ENCODE measurements at regions not wholly inside any gene's neighbourhood (a gene's known extent, or its start where the extent isn't known, plus 50 kb on each side); places are given as distances from the start of the nearest gene placed in this dataset.

GRCh38 chr10:21257919-21258318 is 267.6 kb downstream of the SKIDA1 start:
- no peak for DNase-seq

- DNase-seq: no peak
These were observed 268.3 kb downstream of the SKIDA1 start for GRCh38 chr10:21257191-21257590.

GRCh38 chr10:21249435-21249834 is 276.0 kb downstream of the SKIDA1 start:
- DNase-seq: no peak

DNA sequence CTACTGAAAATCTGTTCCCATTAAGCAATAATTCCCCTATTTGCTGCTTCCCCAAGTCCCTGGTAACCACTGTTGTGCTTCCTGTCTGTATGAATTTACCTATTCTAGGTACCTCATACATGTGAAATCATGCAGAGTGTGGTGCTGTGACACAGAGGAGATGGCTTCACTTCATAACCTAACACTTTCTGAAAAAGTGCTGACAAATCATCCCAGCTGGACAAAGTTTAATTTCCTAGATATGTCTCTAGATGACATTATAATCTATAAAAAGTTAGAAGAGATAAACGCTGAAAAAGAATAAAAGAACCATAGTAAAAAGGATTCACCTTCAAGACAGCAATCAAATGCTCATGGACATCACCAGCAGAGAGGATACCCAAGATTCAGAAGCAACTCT is 277.9 kb downstream of the SKIDA1 start:
- DNase-seq: no peak

- DNase-seq: no peak
These were observed 279.3 kb downstream of the SKIDA1 start for GRCh38 chr10:21246178-21246577.

DNA sequence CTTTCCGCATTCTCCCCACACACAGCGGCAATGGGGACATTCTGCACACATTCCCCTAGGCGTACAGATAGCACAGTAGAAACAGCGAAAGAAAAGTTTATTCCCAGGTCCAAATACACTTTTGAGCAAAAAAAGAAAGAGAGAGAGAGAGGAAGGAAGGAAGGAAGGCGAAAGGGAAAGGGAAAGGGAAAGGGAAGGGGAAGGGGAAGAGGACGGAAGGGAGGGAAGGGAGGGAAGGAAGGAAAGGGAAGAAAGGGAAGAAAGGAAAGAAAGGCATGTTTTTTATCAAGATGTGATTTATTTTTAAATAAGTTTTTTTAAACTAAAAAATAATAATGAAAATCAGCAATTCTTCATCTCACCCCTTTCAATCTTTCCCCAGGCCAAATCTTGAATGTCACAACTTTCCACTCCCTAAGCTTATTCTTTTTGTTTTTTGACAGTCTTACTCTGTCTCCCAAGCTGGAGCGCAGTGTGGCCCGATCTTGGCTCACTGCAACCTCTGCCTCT is 281.7 kb downstream of the SKIDA1 start:
- no peak for DNase-seq

DNA sequence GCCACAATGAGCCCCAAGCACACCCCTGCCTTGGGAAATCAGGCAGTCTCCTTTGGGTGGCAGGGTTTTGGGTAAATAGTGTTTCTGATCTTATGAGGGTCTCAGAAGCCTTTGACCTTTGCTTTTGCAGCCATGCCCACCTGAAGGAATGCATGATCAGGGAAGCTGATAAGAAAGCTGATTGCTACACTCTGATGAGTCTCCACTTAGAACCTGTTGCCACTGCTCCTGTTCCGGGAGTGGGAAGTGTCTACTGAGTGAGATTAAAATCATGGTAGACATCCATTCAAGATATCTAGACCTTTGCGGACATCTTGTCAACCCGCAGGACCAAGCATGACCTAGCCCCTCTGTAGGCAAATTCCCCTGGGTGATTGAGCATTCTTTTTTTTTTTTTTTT is 282.6 kb downstream of the SKIDA1 start:
- no peak for DNase-seq

DNA sequence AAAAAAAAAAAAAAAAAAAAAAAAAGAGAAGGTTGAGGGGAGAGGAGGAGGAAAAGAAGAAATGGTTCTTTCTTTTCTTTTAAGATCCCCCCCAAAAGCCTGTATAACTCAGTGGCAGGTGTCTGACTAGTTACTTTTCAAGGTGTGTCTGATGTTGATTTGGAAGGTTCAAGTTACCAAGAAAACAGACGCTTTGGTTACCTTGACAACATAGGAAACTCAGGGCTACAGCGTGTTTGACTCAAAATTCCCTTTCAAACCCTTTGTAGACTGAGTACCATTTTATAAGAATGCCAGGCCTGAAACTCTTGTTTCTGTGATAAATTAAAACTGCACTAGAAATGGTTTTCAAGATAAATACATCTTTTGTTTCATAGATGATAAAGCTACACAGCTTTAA is 286.8 kb downstream of the SKIDA1 start:
- DNase-seq: no peak

GRCh38 chr10:21238044-21238443 is 287.4 kb downstream of the SKIDA1 start:
- DNase-seq: no peak

DNA sequence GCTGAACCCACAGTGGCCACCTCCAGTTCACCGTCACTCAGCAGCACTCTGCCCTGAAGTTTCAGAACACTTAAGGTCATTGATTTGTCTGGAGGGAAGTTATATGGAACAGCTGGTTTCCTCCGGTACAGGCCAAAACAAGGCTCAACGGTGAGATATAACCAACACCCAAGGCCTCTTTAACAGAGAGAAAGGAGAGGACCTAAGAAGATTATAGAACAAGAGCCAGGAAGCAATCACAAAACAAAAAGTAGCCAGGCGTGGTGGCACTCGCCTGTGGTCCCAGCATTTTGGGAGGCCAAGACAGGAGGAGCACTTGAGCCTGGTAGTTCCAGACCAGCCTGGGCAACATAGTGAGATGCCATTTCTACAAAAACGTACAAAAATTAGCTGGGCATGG is 290.7 kb downstream of the SKIDA1 start:
- DNase-seq: no peak

GRCh38 chr10:21230219-21230618 is 295.3 kb downstream of the SKIDA1 start:
- DNase-seq: no peak

GRCh38 chr10:21217748-21218367 is 307.6 kb downstream of the SKIDA1 start:
- no peak for DNase-seq

DNA sequence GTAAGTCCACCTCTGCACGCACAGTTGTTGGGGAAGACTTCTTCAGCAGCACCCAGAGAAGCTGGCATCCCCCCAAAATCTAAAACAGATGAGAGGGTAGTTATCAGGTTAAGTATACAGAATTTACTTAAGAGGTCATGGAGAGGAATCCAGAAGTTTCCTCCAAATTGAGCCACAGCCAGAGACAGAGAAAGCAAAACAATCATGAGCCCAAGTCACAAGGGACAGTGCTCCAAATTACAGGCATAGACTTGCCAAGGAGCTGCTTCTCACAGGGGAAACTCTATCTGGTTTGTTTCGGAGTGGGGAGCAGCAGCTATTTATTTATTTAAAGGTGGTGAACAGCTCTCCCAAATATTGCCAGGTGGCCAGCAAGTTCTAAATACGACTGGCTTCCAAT is 308.4 kb downstream of the SKIDA1 start:
- DNase-seq: no peak

DNA sequence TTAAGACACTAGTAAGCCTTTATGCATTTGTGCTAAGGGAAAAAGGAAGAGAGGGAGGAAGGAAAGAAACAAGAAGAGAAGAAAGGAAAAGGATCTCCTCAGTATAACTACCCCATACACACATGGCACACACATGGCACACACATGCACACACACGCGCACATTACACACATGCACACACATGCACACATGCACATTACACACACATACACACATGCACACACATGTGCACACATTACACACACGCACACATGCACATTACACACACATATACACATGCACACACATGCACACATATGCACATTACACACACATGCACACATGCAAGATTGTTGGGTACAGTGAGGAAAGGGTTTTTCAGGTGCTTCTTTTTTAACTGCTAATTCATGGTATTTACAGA is 311.2 kb downstream of the SKIDA1 start:
- no peak for DNase-seq

- DNase-seq: no peak
These were observed 312.1 kb downstream of the SKIDA1 start for GRCh38 chr10:21213381-21213780.

- DNase-seq: no peak
These were observed 312.6 kb downstream of the SKIDA1 start for GRCh38 chr10:21212912-21213311.

DNA sequence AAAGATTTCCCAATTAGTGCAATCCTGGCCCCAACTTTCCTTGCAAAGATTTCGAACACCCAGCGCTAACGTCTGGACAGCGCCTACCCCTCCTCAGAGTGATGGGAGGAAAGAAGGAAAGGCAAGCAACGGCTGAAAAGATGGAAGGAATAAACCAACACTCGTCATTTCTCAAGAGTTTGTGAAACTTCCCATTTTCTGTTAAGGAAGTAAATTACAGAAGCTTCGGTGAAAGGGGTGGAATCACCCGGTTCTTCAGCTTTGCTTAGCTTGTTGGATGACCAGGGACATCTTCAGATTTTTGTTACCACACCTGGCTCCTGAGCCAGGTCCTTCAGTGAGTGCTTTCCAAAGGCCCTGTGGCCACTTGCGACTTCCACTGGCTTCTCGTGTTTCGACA is 313.1 kb downstream of the SKIDA1 start:
- no peak for DNase-seq

DNA sequence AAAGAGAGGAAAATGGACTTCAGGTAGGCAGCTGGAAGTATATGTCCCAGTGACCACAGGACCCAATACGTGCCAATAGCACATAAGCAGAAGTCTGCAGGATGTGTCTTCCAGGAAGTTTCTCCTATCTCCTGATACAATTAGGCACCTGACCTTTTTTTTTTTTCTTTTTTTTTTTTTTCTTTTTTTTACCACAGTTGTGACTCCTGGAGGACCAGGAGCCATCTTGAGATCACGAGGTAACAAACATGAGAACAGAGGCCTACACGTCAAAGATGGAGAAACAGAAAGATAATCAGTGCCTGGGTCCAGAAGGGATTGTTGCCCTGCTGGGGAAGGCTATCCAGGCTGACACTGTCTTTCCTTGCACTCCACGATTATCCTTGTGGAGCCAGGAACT is 312.4 kb upstream of the NEBL start:
- DNase-seq: no peak

GRCh38 chr10:21208666-21209316 is 311.7 kb upstream of the NEBL start:
- DNase-seq: no peak

GRCh38 chr10:21207852-21208646 is 310.9 kb upstream of the NEBL start:
- DNase-seq: no peak

GRCh38 chr10:21205328-21205727 is 308.2 kb upstream of the NEBL start:
- DNase-seq: no peak

DNA sequence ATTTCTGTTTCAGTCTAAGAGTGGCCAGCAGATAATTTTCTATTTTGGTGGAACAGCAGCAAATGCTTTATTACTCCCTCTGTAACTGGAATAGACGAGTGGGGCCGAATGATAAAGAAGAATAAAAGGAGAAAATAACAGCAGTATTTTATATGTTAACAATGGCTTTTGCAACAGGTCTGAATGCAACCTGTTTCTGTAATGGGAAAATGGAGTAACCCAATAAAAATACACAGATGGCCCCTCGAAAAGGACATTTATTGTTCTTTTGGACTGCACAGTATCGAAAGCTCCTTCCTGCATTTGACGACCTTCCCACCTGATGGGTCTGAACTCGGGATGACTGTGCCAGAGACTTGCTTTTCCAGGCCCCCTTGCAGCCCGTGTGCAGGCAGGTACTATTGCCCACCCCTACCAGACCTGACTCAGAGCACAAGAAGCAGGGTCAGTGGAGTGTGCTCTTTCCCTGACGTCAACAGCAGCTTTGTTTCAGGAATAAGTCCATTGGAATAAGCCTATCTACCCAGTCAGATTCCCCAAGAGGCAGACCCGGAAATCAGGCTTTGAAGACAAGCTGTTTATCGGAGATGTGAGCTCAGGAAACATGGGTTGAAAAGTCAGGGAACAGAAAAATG is 306.5 kb upstream of the NEBL start:
- no peak for DNase-seq

- DNase-seq: no peak
These were observed 305.8 kb upstream of the NEBL start for GRCh38 chr10:21202776-21203462.

Data from stimulated activated naive CD4-positive, alpha-beta T cell (primary cell).